ENCODE measurements at regions not wholly inside any gene's neighbourhood (a gene's known extent, or its start where the extent isn't known, plus 50 kb on each side); places are given as distances from the start of the nearest gene placed in this dataset.

DNA sequence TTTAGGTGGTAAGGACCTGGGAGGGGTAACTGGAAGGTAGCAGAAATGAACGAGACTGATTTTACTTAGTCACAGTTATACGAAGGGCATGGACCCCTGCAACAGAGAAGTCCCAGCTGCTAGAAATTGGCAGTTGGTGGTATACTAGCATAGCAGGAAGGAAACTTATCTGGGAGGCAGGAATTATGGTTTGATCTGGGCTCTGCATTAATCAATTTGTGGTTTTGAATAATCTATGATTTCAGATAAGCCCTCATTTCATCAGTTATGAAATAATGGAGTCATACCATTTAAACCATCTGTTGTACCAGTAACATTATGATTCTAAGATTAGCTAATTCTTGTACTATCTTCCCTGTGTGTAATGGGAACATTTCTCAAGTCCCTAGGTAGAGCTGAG lies 54.0 kb upstream of the TMEM229A start:
- TF ChIP-seq EZH2phosphoT487 (IDR thresholded peaks at IDR 0.05; ENCODE audit: insufficient read depth, low read depth), result no peak
- no peak for TF ChIP-seq EZH2 (IDR thresholded peaks at IDR 0.05; ENCODE audit: insufficient read depth, poor library complexity, severe bottlenecking)

Data from GM23248 (cell line).